ENCODE measurements at regions not wholly inside any gene's neighbourhood (a gene's known extent, or its start where the extent isn't known, plus 50 kb on each side); places are given as distances from the start of the nearest gene placed in this dataset.

DNA sequence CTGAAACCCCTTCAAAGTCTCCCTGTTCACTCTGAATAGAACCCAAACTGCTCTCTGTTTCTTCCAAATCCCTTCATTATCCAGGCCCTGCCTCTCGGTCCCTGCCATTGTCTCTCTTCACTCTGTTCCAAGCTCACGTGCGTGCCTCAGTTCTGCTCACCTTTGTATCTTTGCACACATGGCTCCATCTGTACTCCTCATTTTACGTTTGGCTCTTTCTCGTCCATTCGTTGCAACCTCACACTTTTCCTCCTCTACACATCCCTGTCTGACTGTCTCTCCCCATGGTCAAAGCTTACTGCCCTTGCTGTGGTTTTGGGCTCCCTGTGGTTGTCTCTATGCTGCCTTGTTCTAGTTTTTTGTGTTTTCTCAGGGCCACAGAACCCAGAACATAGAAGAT is 1054.5 kb downstream of the BCL11B start:
- no peaks in the 10 kb centered on the region for H3K36me3 ChIP-seq (ENCODE audit: control insufficient read depth, insufficient read depth, low read length)
- H3K4me2 ChIP-seq (ENCODE audit: low read depth, low read length): no peak overlapping the region
- H4K5ac ChIP-seq (ENCODE audit: low read depth, low read length): no peak overlapping the region
- H2AFZ ChIP-seq (replicated peaks; ENCODE audit: low read length, poor library complexity): no peak overlapping the region
- H4K91ac ChIP-seq (ENCODE audit: insufficient read depth, low read depth, low read length): no peak overlapping the region
- H3K4me3 ChIP-seq (ENCODE audit: insufficient read depth, low read depth, low read length): no peak overlapping the region
- H2AK9ac ChIP-seq (replicated peaks; ENCODE audit: low read depth, low read length, poor library complexity): no peak overlapping the region
- H3K9me3 ChIP-seq (ENCODE audit: control insufficient read depth, insufficient read depth, low read length): peaks cover 20% of the 10 kb centered on the region
- no peak overlapping the region for H3K4ac ChIP-seq (ENCODE audit: low read depth, low read length)
- H2AK5ac ChIP-seq (ENCODE audit: low read depth, low read length): no peak overlapping the region
- H2BK20ac ChIP-seq (ENCODE audit: low read depth, low read length): no peak overlapping the region
- H3K14ac ChIP-seq (replicated peaks; ENCODE audit: low read depth, low read length): no peak overlapping the region
- dilution Hi-C loops (cut with HindIII; ENCODE audit: low sequenced_read_pairs, unreplicated experiment) (no loop called here), in situ Hi-C loops (cut with MboI; ENCODE audit: low sequenced_read_pairs) (no loop called here), intact Hi-C loops (cut with micrococcal nuclease) (no loop called here)
- no peaks in the 10 kb centered on the region for H3K79me1 ChIP-seq (ENCODE audit: low read depth in 1 of 2, low read length in 2 of 2)
- H2BK15ac ChIP-seq (ENCODE audit: low read depth, low read length): no peak overlapping the region
- no peak for TF ChIP-seq CHD1 (IDR thresholded peaks at IDR 0.05; ENCODE audit: low read depth, low read length)
- TF ChIP-seq CEBPB (IDR thresholded peaks at IDR 0.05; ENCODE audit: low read depth, low read length): no peak
- no peak for TF ChIP-seq RCOR1 (IDR thresholded peaks at IDR 0.05; ENCODE audit: insufficient replicate concordance, low read length)
- TF ChIP-seq RFX5 (IDR thresholded peaks at IDR 0.05; ENCODE audit: low read depth, low read length): no peak
- no peak for TF ChIP-seq CTCF (conservative IDR thresholded peaks at IDR 0.05; ENCODE audit: low read depth, low read length)
- DNase-seq: no peak
- H3K27me3 ChIP-seq (ENCODE audit: control insufficient read depth, insufficient read depth, low read length): no peaks in the 10 kb centered on the region
- H3K18ac ChIP-seq (ENCODE audit: low read depth, low read length): no peak overlapping the region
- ATAC-seq (ENCODE audit: low read depth): no peak
- POLR2A ChIA-PET (ENCODE audit: unreplicated experiment): no interaction called here
- 76% methylated on average over 3 of the region's 6 CpGs; no CpG with 5 or more reads in 1 of the 2 experiments for WGBS, 2 experiments (ENCODE audit: extremely low coverage in 2 of 2, insufficient read length in 1 of 2)
- no TSS peak for BruUV-seq (replicated peaks)
- no peak overlapping the region for H4K8ac ChIP-seq (ENCODE audit: low read depth in 2 of 2, low read length in 2 of 2)
- no peak overlapping the region for H3K9ac ChIP-seq (ENCODE audit: low read depth, low read length)
- H4K20me1 ChIP-seq (ENCODE audit: insufficient read depth, low read length): no peaks in the 10 kb centered on the region
- no peak overlapping the region for H2BK120ac ChIP-seq (ENCODE audit: low read depth, low read length)
- H3K56ac ChIP-seq (ENCODE audit: extremely low read depth, insufficient read depth, low read length): no peak overlapping the region
- H3K23ac ChIP-seq (ENCODE audit: low read depth, low read length): no peak overlapping the region
- H3K27ac ChIP-seq (ENCODE audit: insufficient read depth, low read length): no peak overlapping the region
- H2BK5ac ChIP-seq (ENCODE audit: low read depth, low read length, poor library complexity, severe bottlenecking): no peak overlapping the region
- CTCF ChIA-PET: no interaction called here
- H3K4me1 ChIP-seq (ENCODE audit: control insufficient read depth, insufficient read depth, low read length): no peaks in the 10 kb centered on the region
- no peaks in the 10 kb centered on the region for H3K9me1 ChIP-seq (ENCODE audit: insufficient read depth, low read length)

Data from IMR-90 (cell line).